Mucosa of gallbladder (tissue), 1 donor: ENCODE measurements at regions not wholly inside any gene's neighbourhood (a gene's known extent, or its start where the extent isn't known, plus 50 kb on each side); places are given as distances from the start of the nearest gene placed in this dataset.
"Not testable (repeated sequence)": the region's sequence is repeated elsewhere in the genome, so short reads cannot be mapped to it uniquely, and the experiment has no call there.

Experiments
- DNase-seq: peaks from one replicate; pipeline ENCODE4 v3.0.0-alpha.2; 2020; ENCODE audit warnings: low spot score
- donor health status: DM: no; HTN: no; CAD: no.

- DNase-seq: no peak
Measured at GRCh38 chr4:124943145-124943889, 230.8 kb upstream of the ANKRD50 start.

GRCh38 chr4:124941267-124941666 is 228.7 kb upstream of the ANKRD50 start:
- DNase-seq: no peak

GRCh38 chr4:124940387-124940786 is 227.9 kb upstream of the ANKRD50 start:
- no peak for DNase-seq

- no peak for DNase-seq
Measured at GRCh38 chr4:124939908-124940307, 227.4 kb upstream of the ANKRD50 start.

GRCh38 chr4:124938836-124939235 is 226.3 kb upstream of the ANKRD50 start:
- no peak for DNase-seq

GRCh38 chr4:124937993-124938392 is 225.5 kb upstream of the ANKRD50 start:
- no peak for DNase-seq

GRCh38 chr4:124936427-124936826 is 223.9 kb upstream of the ANKRD50 start:
- DNase-seq: peak; percentile 64

- no peak for DNase-seq
Measured at GRCh38 chr4:124934916-124935315, 222.4 kb upstream of the ANKRD50 start.

- no peak for DNase-seq
Measured at GRCh38 chr4:124933521-124933920, 221.0 kb upstream of the ANKRD50 start.

GRCh38 chr4:124932447-124932846 is 219.9 kb upstream of the ANKRD50 start:
- DNase-seq: no peak

GRCh38 chr4:124931050-124931449 is 218.5 kb upstream of the ANKRD50 start:
- no peak for DNase-seq

- DNase-seq: not testable (repeated sequence)
Measured at GRCh38 chr4:124922748-124923147, 210.2 kb upstream of the ANKRD50 start.

- DNase-seq: no peak
Measured at GRCh38 chr4:124918559-124919122, 206.1 kb upstream of the ANKRD50 start.

- DNase-seq: no peak
Measured at GRCh38 chr4:124915073-124915472, 202.5 kb upstream of the ANKRD50 start.

- DNase-seq: no peak
Measured at GRCh38 chr4:124913237-124913636, 200.7 kb upstream of the ANKRD50 start.

GRCh38 chr4:124910327-124910726 is 197.8 kb upstream of the ANKRD50 start:
- no peak for DNase-seq

- no peak for DNase-seq
Measured at GRCh38 chr4:124907881-124908280, 195.3 kb upstream of the ANKRD50 start.

- DNase-seq: no peak
Measured at GRCh38 chr4:124905441-124905840, 192.9 kb upstream of the ANKRD50 start.

- no peak for DNase-seq
Measured at GRCh38 chr4:124904723-124905388, 192.3 kb upstream of the ANKRD50 start.

- DNase-seq: no peak
Measured at GRCh38 chr4:124903995-124904722, 191.6 kb upstream of the ANKRD50 start.

- no peak for DNase-seq
Measured at GRCh38 chr4:124902001-124902515, 189.5 kb upstream of the ANKRD50 start.

GRCh38 chr4:124899997-124900396 is 187.5 kb upstream of the ANKRD50 start:
- DNase-seq: no peak
